GM21717 (cell line): ENCODE measurements at regions not wholly inside any gene's neighbourhood (a gene's known extent, or its start where the extent isn't known, plus 50 kb on each side); places are given as distances from the start of the nearest gene placed in this dataset.

Source experiments
- ATAC-seq: cut with Tn5 transposase; IDR thresholded peaks from one replicate; pipeline ENCODE4 v1.9.1; 2021; ENCODE audit warnings: mild to moderate bottlenecking, moderate library complexity; ENCODE audit not compliant: unreplicated experiment

- ATAC-seq: no peak
These were observed 151.1 kb upstream of the TSHZ3 start for GRCh38 chr19:31500197-31500830.

DNA sequence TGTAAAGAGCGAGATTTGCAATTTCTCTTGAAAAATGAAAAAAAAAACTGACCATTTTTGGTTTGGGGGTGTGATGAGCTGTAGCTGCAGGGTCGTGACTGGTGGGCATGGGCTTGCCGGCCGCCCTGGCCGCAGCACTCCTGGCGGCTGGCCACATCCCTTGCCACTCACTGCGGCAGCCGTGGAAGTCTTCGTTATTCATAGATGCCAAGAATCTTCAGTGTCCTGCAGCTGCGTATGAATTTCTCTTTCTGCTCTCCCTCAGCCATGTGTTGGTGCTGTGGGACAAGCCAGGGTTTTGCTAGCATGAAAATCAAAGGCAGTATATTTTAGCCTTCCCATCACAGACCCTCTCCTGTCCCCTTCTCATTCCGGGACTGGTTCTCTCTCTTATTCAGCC, 151.7 kb upstream of the TSHZ3 start:
- ATAC-seq: no peak

- no peak for ATAC-seq
These were observed 152.4 kb upstream of the TSHZ3 start for GRCh38 chr19:31501427-31502195.

DNA sequence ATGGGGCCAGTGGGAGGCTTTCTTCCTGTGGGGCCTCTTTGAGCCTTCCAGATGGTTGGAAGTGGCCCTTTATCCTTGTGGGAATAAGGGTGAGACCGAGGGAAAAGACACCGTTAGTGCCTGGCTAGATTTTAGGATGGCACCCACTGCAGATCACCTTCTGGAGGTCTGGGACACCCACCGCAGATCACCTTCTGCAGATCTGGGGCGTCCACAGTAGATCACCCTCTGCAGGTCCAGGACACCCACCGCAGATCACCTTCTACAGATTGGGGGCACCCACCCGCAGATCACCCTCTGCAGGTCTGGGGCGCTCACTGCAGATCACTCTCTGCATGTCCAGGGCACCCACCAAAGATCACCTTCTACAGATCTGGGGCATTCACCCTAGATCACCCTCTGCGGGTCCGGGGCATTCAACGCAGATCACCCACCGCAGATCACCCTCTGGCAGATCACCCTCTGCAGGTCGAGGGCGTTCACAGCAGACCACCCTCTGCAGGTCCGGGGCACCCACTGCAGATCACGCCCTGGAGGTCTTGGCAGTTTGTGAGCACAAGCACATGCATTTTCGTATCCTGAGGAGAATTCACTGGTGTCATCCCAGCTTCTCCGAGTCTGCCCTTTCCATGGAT, 153.4 kb upstream of the TSHZ3 start:
- no peak for ATAC-seq

- no peak for ATAC-seq
These were observed 154.0 kb upstream of the TSHZ3 start for GRCh38 chr19:31503211-31503610.

GRCh38 chr19:31504221-31504620, 155.0 kb upstream of the TSHZ3 start:
- no peak for ATAC-seq

GRCh38 chr19:31505596-31505910, 156.3 kb upstream of the TSHZ3 start:
- no peak for ATAC-seq

DNA sequence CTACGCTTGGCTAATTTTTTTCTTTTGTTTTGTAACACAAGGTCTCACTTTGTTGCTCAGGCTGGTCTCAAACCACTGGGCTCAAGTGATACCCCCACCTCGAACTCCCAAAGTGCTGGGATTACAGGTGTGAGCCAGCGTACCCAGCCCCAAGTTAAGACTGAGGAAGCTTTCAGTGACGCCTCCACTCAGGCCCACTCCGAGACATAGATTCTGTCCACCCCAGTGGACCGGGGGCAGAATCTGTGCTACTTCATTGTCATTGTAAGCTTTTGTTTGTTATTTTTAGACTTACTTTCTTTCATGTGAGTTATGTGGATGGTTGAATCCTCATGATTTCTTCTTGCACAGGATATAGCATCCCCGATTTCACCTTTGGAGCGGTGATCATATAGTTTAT, 156.9 kb upstream of the TSHZ3 start:
- ATAC-seq: no peak

DNA sequence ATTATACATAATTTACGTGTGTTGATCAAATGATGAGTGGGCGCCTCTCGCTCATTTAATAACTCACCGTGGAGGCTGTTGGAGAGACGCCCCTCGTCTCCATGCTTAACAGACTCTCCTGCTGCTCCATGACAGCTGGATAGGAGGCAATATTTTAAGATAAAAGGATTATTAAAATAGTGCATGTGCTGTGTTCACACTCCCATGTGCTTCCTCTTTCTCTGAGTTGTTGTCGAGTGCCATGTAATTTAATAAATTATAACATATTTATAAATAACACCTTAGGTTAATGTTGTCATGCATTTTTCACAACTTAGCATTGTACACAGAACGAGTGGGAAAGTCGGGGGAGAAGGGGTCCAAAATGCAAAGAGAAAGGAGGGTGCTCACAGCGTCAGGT, 161.4 kb upstream of the TSHZ3 start:
- no peak for ATAC-seq

- no peak for ATAC-seq
These were observed 161.9 kb upstream of the TSHZ3 start for GRCh38 chr19:31511098-31511497.

DNA sequence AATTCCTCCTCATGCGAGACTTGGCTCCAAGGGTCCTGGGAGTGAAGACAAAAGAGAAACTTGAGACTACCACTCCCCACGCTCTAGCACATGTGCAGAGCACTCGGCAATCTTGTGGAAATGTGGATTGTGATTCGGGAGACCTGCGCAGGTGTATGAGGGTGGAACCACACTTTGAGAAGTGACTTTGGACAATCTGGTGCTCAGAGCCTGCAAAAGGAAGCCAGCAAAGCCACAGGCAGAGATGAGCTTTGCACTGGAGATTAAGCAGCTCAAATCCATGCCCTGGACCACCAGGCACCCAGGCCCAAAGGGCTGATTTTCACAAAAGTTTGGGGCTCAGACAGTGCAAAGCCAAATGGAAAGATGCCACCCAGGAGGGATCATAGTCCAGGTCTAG, 162.5 kb upstream of the TSHZ3 start:
- no peak for ATAC-seq

- ATAC-seq: no peak
These were observed 163.1 kb upstream of the TSHZ3 start for GRCh38 chr19:31512181-31512970.

DNA sequence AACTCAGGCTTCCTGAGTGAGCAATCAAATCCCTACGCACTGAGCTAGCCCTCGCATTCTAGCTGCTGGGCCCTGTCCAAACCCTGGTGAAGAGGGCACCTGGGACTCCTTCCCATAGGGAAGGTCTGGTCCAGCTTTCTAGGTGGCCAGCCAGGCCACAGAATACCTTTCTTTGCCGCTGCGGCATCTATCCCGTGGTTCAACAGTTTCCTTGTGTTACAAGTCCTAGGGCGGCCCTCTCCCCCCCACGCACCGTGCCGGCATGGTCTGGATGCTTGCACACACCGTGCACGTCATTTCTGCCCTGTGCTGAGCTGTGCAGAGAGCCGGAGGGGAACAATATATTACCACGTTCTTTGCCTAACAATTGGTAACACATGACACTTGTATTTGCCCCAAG, 164.6 kb upstream of the TSHZ3 start:
- no peak for ATAC-seq

DNA sequence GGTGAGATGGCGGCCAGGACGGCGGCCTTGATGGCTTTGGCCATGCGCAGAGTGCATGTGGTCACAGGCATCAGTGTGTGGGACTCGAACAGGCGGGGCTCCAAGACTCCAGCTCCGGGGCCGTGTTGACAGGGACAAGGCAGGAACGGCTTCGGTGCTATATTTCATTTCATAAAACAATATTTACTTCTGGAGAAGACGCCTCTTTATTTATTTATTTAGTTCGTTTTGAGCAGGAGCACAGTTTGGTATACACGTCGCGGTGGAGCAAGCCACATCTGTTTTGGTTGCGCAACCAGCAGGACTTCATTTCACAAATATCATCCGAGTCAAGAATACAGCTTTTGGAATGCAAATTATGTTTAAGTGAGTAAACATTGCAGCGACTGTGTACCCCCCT, 166.7 kb upstream of the TSHZ3 start:
- ATAC-seq: no peak

- ATAC-seq: no peak
These were observed 167.5 kb upstream of the TSHZ3 start for GRCh38 chr19:31516756-31517155.

GRCh38 chr19:31517224-31518180, 168.3 kb upstream of the TSHZ3 start:
- ATAC-seq: no peak

DNA sequence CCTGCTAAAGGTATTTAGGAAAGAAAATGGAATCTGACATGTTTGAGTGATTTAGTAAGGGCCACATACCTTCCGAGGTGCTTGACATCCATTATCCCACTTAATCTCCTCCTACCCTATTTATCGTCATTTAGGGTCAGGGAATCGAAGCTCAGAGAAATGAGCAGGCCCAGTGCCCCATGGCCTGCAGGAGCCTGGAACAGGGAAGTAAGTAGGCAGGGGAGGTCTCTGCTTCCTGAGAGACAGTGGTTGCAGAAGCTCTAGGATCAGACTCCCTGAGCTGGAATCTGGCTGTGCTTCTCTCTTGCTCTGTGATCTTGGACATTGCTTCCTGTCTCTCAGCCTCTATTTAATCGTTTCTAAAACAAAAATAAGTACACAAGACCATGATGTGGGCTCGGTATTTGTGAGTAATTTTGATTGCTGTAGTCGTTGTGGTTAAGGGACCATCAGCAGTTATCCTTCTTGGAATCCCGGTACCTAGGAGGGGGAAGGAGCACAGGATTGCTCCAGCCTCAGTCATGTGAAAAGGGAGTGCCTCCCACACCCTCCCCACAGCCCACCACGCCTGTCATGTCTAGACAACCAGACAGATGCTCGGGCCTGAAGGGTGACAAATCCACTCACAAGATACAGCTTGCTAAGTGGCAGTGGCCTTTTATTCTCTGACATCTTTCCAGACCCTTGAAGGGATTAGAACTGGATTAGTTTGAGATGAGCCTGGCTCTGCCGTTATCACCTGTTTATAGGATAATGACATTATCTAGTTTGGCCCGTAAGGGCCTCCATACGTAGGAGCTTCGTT, 169.2 kb upstream of the TSHZ3 start:
- no peak for ATAC-seq

DNA sequence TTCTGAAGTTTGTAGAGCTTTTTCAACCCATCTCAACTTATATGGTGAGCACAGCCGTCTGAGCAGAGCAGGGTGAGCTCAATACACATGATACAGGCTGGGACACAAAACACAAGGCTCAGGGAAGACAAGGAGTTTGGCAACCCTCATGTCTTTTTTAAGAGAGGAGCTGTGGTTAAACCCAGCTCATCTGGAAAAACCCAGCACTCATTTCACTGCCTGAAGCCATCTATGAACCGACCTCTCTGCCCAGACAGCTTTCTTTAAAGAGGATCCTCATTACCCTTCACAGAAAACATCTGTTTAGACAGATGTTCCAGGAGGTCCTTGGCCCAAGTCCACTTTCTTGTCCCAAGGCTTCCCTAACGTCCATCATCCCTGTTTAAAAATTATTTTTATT, 170.0 kb upstream of the TSHZ3 start:
- ATAC-seq: no peak

GRCh38 chr19:31519908-31520307, 170.7 kb upstream of the TSHZ3 start:
- ATAC-seq: no peak

- no peak for ATAC-seq
These were observed 171.4 kb upstream of the TSHZ3 start for GRCh38 chr19:31520633-31521032.
